Endothelial cell of umbilical vein (primary cell): ENCODE measurements at regions not wholly inside any gene's neighbourhood (a gene's known extent, or its start where the extent isn't known, plus 50 kb on each side); places are given as distances from the start of the nearest gene placed in this dataset.

Experiments
- BruUV-seq: library from RNA; stranded (reverse); fragments of 400-500 nt; replicated peaks from 2 replicates; lab custom pipeline; 2021; lab: Mats Ljungman, UMichigan
- CTCF ChIA-PET: fragments of 300-600, 350-600 bp; sonication (Branson Sonifier 250); formaldehyde crosslinking; loops from one replicate; lab custom pipeline; 2021; ENCODE audit warnings: antibody characterized with exemption, inconsistent platforms; lab: Charles Lee
- POLR2A ChIA-PET: fragments of 300-600, 350-600 bp; sonication (Branson Sonifier 250); formaldehyde crosslinking; loops from one replicate; lab custom pipeline; 2021; ENCODE audit warnings: antibody characterized with exemption, inconsistent platforms; lab: Charles Lee
- DNase-seq: peaks from one replicate; pipeline ENCODE4 v3.0.0-alpha.2; 2011; ENCODE audit warnings: low read depth, low spot score
- FAIRE-seq: peaks from 2 replicates; lab custom pipeline; 2011; peaks lifted over from hg19 to GRCh38; lab: Jason Lieb, UNC
- H2AFZ ChIP-seq: 2 replicates; pipeline ENCODE4 v1.6.0; 2012; ENCODE audit warnings: low read depth, low read length, control low read depth, inconsistent platforms
- H3K27ac ChIP-seq: 2 replicates; pipeline ENCODE4 v1.5.1; 2011; ENCODE audit warnings: low read depth, mild to moderate bottlenecking, control low read depth, low read length, moderate library complexity; ENCODE audit not compliant: insufficient read depth
- H3K27me3 ChIP-seq, 2 experiments: 2 replicates each; pipeline versions ENCODE4 v1.6.0 to v1.6.1; 2011; ENCODE audit warnings: low read length in 2 of 2, mixed read lengths in 1 of 2; ENCODE audit not compliant: control insufficient read depth in 2 of 2, insufficient read depth in 2 of 2
- H3K36me3 ChIP-seq, 2 experiments: 2 replicates in 1 of 2; 3 replicates in 1 of 2; pipeline ENCODE4 v1.5.1; 2011; ENCODE audit warnings: low read length in 2 of 2, mild to moderate bottlenecking in 1 of 2, moderate library complexity in 1 of 2; ENCODE audit not compliant: control insufficient read depth in 2 of 2, insufficient read depth in 2 of 2; ENCODE audit errors: extremely low read depth in 1 of 2
- H3K4me1 ChIP-seq: 3 replicates; pipeline ENCODE4 v1.5.1; 2011; ENCODE audit warnings: mild to moderate bottlenecking, low read length; ENCODE audit not compliant: control insufficient read depth, insufficient read depth; ENCODE audit errors: extremely low read depth
- H3K4me2 ChIP-seq: 2 replicates; pipeline ENCODE4 v1.6.1; 2011; ENCODE audit warnings: low read length, control low read depth, mixed read lengths; ENCODE audit not compliant: insufficient read depth
- H3K4me3 ChIP-seq, 3 experiments: fragments of 200-600 bp in 1 of 3; sonication (generic), shearing (Covaris generic) in 1 of 3; replicated peaks in 1 of 3; 2 replicates each; pipeline ENCODE4 v1.5.1; 2011 to 2016; ENCODE audit warnings: control low read depth in 3 of 3, low read length in 3 of 3, mild to moderate bottlenecking in 2 of 3, inconsistent platforms in 1 of 3, low read depth in 1 of 3, moderate library complexity in 1 of 3; ENCODE audit not compliant: insufficient read depth in 1 of 3
- H3K79me2 ChIP-seq: 2 replicates; pipeline ENCODE4 v1.6.0; 2012; ENCODE audit warnings: low read length, inconsistent platforms; ENCODE audit not compliant: control insufficient read depth, insufficient read depth
- H3K9ac ChIP-seq: replicated peaks from 2 replicates; pipeline ENCODE3; 2011; ENCODE audit warnings: low read length, control low read depth; ENCODE audit not compliant: insufficient read depth; ENCODE audit errors: extremely low read depth
- H3K9me1 ChIP-seq: replicated peaks from 3 replicates; pipeline ENCODE4 v1.6.0; 2011; ENCODE audit warnings: mild to moderate bottlenecking, low read length; ENCODE audit not compliant: control insufficient read depth, insufficient read depth; ENCODE audit errors: extremely low read depth
- H3K9me3 ChIP-seq: replicated peaks from 2 replicates; pipeline ENCODE4 v1.5.1; 2012; ENCODE audit warnings: low read length, inconsistent platforms; ENCODE audit not compliant: control insufficient read depth, insufficient read depth
- H4K20me1 ChIP-seq: replicated peaks from 2 replicates; pipeline ENCODE3; 2011; ENCODE audit warnings: mild to moderate bottlenecking, low read length; ENCODE audit not compliant: control insufficient read depth, insufficient read depth; ENCODE audit errors: extremely low read depth
- EZH2 ChIP-seq: IDR thresholded peaks from 2 replicates; pipeline ENCODE4 v1.6.1; 2012; ENCODE audit warnings: borderline replicate concordance, low read depth, mild to moderate bottlenecking, moderate library complexity, low read length, inconsistent platforms; ENCODE audit not compliant: severe bottlenecking
- FOS ChIP-seq: IDR thresholded peaks from 2 replicates; pipeline ENCODE4 v1.6.1; 2011; ENCODE audit warnings: mild to moderate bottlenecking, low read length, moderate library complexity, borderline replicate concordance; ENCODE audit not compliant: insufficient read depth
- GATA2 ChIP-seq: IDR thresholded peaks from 2 replicates; pipeline ENCODE4 v1.7.0; 2011; ENCODE audit warnings: low read depth, mild to moderate bottlenecking, moderate library complexity, mixed read lengths, low read length; ENCODE audit not compliant: insufficient read length, insufficient read depth
- JUN ChIP-seq: IDR thresholded peaks from 2 replicates; pipeline ENCODE4 v1.6.1; 2011; ENCODE audit warnings: borderline replicate concordance, low read depth; ENCODE audit not compliant: insufficient read length, insufficient read depth
- MAX ChIP-seq: IDR thresholded peaks from 2 replicates; pipeline ENCODE4 v1.6.1; 2011; ENCODE audit not compliant: insufficient read depth, insufficient read length
- MYC ChIP-seq: IDR thresholded peaks from one replicate; pipeline ENCODE4 v1.6.1; 2011; ENCODE audit warnings: mild to moderate bottlenecking, low read depth, low read length
- POLR2A ChIP-seq: IDR thresholded peaks from 2 replicates; pipeline ENCODE4 v1.6.1; 2012; ENCODE audit warnings: low read depth, mild to moderate bottlenecking, control low read depth, low read length
- POLR2AphosphoS5 ChIP-seq: IDR thresholded peaks from 2 replicates; pipeline ENCODE4 v1.6.1; 2012; ENCODE audit warnings: low read depth, mild to moderate bottlenecking, control low read depth, low read length, moderate library complexity; ENCODE audit not compliant: insufficient read depth
- dilution Hi-C: fragments of 300-500 bp; cut with MboI; formaldehyde crosslinking; loops from one replicate; pipeline ENCODE4 v1.15.0; 2019; ENCODE audit warnings: low sequenced_read_pairs; ENCODE audit not compliant: extremely low pct_ligation_motif_present
- intact Hi-C: fragments of 100-400 bp; cut with micrococcal nuclease; formaldehyde crosslinking; loops from one replicate; pipeline ENCODE4 v1.10.0; 2022
- TF ChIP-seq, protein P1 (sequence below), 2 donors: IDR thresholded peaks; 1 replicate in 1 of 2; 2 replicates in 1 of 2; pipeline ENCODE4 v1.5.1; 2011; ENCODE audit warnings: low read length in 2 of 2, mild to moderate bottlenecking in 2 of 2, moderate library complexity in 2 of 2, control low read depth in 1 of 2, inconsistent platforms in 1 of 2, low read depth in 1 of 2; ENCODE audit not compliant: insufficient read depth in 1 of 2; ENCODE audit errors: extremely low read depth in 1 of 2

GRCh38 chr16:61233713-61234112 is 802.5 kb downstream of the CDH8 start:
- no peak for FAIRE-seq
- BruUV-seq = no TSS peak

DNA sequence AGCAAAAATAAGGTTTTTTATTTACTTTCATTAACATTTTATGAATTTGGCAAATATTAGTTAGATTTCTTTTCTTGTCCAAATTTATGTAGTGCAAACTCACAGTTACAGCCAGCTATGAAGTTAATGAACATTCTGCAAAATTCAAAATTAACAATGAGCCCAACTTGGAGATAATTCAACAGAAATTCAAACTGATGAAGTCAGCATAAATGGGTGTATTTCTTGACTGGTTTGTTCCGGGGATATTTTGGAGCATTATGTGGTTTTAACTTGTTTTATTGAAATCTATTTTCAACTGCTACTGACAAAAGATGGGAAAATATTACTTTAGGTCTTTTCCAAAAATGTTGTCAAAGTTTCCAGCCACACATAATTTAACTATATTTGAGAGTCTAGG is 807.9 kb downstream of the CDH8 start:
- POLR2A ChIA-PET = no interaction called here
- Histone ChIP-seq H4K20me1 (no peaks in the 10 kb centered on the region), H3K9me3 (peaks cover 2% of the 10 kb centered on the region), H3K9ac (no peak overlapping the region), H3K4me1 (no peaks in the 10 kb centered on the region), H3K9me1 (no peaks in the 10 kb centered on the region), H3K4me2 (no peak overlapping the region), H3K27ac (no peak overlapping the region), H2AFZ (no peak overlapping the region), H3K27me3 (no peaks in the 10 kb centered on the region), H3K4me3 (no peak overlapping the region), H3K36me3 (no peaks in the 10 kb centered on the region), H3K79me2 (no peaks in the 10 kb centered on the region)
- FAIRE-seq (no peak), DNase-seq (no peak)
- dilution Hi-C loops (no loop called here), intact Hi-C loops (no loop called here)
- TF ChIP-seq MYC (no peak), POLR2A (no peak), EZH2 (no peak), GATA2 (no peak), FOS (no peak), POLR2AphosphoS5 (no peak), MAX (no peak), JUN (no peak)
- TF ChIP-seq, protein P1, sequence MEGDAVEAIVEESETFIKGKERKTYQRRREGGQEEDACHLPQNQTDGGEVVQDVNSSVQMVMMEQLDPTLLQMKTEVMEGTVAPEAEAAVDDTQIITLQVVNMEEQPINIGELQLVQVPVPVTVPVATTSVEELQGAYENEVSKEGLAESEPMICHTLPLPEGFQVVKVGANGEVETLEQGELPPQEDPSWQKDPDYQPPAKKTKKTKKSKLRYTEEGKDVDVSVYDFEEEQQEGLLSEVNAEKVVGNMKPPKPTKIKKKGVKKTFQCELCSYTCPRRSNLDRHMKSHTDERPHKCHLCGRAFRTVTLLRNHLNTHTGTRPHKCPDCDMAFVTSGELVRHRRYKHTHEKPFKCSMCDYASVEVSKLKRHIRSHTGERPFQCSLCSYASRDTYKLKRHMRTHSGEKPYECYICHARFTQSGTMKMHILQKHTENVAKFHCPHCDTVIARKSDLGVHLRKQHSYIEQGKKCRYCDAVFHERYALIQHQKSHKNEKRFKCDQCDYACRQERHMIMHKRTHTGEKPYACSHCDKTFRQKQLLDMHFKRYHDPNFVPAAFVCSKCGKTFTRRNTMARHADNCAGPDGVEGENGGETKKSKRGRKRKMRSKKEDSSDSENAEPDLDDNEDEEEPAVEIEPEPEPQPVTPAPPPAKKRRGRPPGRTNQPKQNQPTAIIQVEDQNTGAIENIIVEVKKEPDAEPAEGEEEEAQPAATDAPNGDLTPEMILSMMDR (IDR thresholded peaks at IDR 0.05; ENCODE audit: extremely low read depth in 1 of 2, insufficient read depth in 1 of 2, low read depth in 1 of 2, low read length in 2 of 2) = no peak
- CTCF ChIA-PET = no interaction called here
- BruUV-seq = no TSS peak

More at GRCh38 chr16:61233713-61234112, 802.5 kb downstream of the CDH8 start:
- Histone ChIP-seq H4K20me1 (no peaks in the 10 kb centered on the region), H3K4me1 (no peaks in the 10 kb centered on the region), H3K79me2 (no peaks in the 10 kb centered on the region), H3K9me1 (no peaks in the 10 kb centered on the region), H3K36me3 (no peaks in the 10 kb centered on the region), H2AFZ (no peak overlapping the region), H3K4me2 (no peak overlapping the region), H3K4me3 (no peak overlapping the region), H3K27ac (no peak overlapping the region), H3K27me3 (no peaks in the 10 kb centered on the region), H3K9ac (no peak overlapping the region), H3K9me3 (peaks cover 2% of the 10 kb centered on the region)
- dilution Hi-C loops (no loop called here), intact Hi-C loops (no loop called here)
- no peak for DNase-seq
- TF ChIP-seq, protein P1 (IDR thresholded peaks at IDR 0.05; ENCODE audit: extremely low read depth in 1 of 2, insufficient read depth in 1 of 2, low read depth in 1 of 2, low read length in 2 of 2) = no peak
- TF ChIP-seq JUN (no peak), GATA2 (no peak), EZH2 (no peak), MAX (no peak)
- CTCF ChIA-PET = no interaction called here
- POLR2A ChIA-PET = no interaction called here
